Vagina (tissue), 2 donors: ENCODE measurements at regions not wholly inside any gene's neighbourhood (a gene's known extent, or its start where the extent isn't known, plus 50 kb on each side); places are given as distances from the start of the nearest gene placed in this dataset.

Experiments
- POLR2A ChIP-seq, 2 donors: fragments of 450-650 bp; IDR thresholded peaks; one replicate each; pipeline ENCODE4 v1.6.1; 2017; ENCODE audit warnings: antibody characterized with exemption in 2 of 2, mild to moderate bottlenecking in 2 of 2, moderate library complexity in 2 of 2
- POLR2AphosphoS5 ChIP-seq, 2 donors: sonication (generic); formaldehyde crosslinking; IDR thresholded peaks; one replicate each; pipeline ENCODE4 v1.9.0; 2017; ENCODE audit warnings: antibody characterized with exemption in 2 of 2, mild to moderate bottlenecking in 2 of 2, low read depth in 1 of 2; ENCODE audit not compliant: insufficient read depth in 1 of 2
- TF ChIP-seq, protein P1 (sequence below), 3 experiments: fragments of 450-650 bp in 2 of 3; fragments of 200-600 bp in 1 of 3; sonication (generic) in 1 of 3; IDR thresholded peaks; one replicate each; pipeline ENCODE4 v1.5.1; 2017 to 2019; ENCODE audit warnings: antibody characterized with exemption in 3 of 3, mild to moderate bottlenecking in 2 of 3, moderate library complexity in 2 of 3

DNA sequence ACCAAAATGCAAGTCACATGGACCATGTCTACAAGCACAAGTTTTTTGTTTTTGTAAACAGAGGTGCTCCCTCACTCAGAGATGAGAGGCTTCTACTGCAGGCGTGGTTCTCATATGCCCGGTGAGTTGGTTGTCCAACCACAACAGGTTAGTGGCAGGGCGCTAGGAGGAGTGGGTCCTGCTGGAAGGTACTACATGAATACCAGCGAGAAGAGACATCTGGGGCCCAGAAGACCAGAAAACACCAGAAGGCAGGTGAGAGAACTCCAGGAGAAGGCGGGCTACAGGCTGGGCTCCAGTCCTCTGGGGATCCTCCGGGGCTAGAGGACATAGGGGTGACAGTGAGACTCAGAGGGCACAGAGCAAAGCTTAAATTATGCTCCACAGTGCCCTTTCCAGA, 366.5 kb downstream of the MATN1 start:
- no peak for TF ChIP-seq POLR2AphosphoS5 (IDR thresholded peaks at IDR 0.05; ENCODE audit: insufficient read depth in 1 of 2, low read depth in 1 of 2)
- TF ChIP-seq, protein P1, sequence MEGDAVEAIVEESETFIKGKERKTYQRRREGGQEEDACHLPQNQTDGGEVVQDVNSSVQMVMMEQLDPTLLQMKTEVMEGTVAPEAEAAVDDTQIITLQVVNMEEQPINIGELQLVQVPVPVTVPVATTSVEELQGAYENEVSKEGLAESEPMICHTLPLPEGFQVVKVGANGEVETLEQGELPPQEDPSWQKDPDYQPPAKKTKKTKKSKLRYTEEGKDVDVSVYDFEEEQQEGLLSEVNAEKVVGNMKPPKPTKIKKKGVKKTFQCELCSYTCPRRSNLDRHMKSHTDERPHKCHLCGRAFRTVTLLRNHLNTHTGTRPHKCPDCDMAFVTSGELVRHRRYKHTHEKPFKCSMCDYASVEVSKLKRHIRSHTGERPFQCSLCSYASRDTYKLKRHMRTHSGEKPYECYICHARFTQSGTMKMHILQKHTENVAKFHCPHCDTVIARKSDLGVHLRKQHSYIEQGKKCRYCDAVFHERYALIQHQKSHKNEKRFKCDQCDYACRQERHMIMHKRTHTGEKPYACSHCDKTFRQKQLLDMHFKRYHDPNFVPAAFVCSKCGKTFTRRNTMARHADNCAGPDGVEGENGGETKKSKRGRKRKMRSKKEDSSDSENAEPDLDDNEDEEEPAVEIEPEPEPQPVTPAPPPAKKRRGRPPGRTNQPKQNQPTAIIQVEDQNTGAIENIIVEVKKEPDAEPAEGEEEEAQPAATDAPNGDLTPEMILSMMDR (IDR thresholded peaks at IDR 0.05), result no peak
- TF ChIP-seq POLR2A (IDR thresholded peaks at IDR 0.05), result no peak
